ENCODE measurements at regions not wholly inside any gene's neighbourhood (a gene's known extent, or its start where the extent isn't known, plus 50 kb on each side); places are given as distances from the start of the nearest gene placed in this dataset.

DNA sequence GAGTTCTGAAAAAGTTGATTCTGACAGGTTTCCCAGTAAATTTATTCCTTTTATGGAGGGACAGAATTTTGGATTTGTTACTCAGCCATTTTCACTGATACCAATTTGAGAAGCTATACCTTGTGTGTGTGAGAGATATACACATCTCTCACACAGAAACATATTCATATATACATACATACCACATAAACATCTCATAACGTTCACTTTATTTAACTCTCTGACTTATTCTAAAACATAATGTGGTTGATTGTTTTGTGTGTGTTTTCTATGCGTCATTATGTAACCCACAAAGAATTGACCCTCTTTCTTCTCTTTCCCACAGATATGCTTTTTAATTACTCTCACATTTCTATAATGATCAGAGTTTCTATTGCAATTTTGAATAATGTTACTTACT, 570.8 kb upstream of the TLE4 start:
- Mint-ChIP-seq H3K27me3 (ENCODE audit: low read depth in 3 of 3) (peaks cover 0 to 2% (median 0%) of the 10 kb centered on the region in 3 donors), H3K4me3 (no peak overlapping the region), H3K4me1 (no peaks in the 10 kb centered on the region), H3K36me3 (no peaks in the 10 kb centered on the region), H3K27ac (no peak overlapping the region), H3K9me3 (peaks cover 0 to 15% (median 7%) of the 10 kb centered on the region in 6 donors)
- DNase-seq, result no peak

DNA sequence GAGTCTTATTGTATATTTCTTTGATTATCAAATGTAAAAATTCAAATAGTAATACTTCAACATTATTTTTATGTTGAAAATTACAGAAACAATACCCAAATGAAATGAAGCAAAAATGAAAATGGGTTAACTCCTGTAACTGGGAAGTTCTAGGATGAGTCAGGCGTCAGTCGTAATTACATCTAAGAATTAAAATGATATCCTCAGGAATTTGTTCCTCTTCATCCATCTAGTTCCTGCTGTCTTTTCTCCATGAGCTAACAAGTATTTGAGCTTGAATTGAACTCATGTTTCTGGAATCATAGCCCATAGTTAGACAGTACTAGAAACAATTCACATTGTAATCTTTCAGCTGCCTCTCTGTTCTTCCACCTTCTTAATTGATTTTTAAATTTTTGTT, 568.3 kb upstream of the TLE4 start:
- Mint-ChIP-seq H3K4me3 (no peak overlapping the region), H3K27ac (no peak overlapping the region), H3K9me3 (peaks cover 0 to 21% (median 5%) of the 10 kb centered on the region in 6 donors), H3K36me3 (no peaks in the 10 kb centered on the region), H3K27me3 (ENCODE audit: low read depth in 3 of 3) (no peaks in the 10 kb centered on the region), H3K4me1 (no peaks in the 10 kb centered on the region)
- no peak for DNase-seq

DNA sequence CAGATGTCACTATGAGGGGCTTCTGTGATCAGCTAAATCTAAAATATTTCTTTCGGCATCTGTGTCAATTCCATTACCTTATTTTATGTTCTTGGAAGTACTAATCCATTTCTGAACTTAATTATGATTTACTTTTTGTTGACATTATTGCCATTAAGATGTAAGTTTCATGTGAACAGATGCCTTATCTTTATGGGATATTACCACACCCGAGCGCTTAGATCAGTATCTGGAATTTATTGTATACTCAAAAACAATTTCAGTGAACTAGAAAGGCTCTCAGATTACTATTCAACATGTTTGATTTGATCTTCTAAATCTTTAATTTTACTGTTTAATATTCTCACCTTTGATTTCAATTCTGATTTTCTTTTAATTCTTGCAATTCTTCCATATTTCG, 567.7 kb upstream of the TLE4 start:
- Mint-ChIP-seq H3K27me3 (ENCODE audit: low read depth in 3 of 3) (no peaks in the 10 kb centered on the region), H3K27ac (no peak overlapping the region), H3K4me1 (no peaks in the 10 kb centered on the region), H3K36me3 (no peaks in the 10 kb centered on the region), H3K4me3 (no peak overlapping the region), H3K9me3 (peaks cover 0 to 26% (median 6%) of the 10 kb centered on the region in 6 donors)
- DNase-seq, result no peak

GRCh38 chr9:79006546-79006945, 565.2 kb upstream of the TLE4 start:
- Mint-ChIP-seq H3K9me3 (peaks cover 0 to 30% (median 7%) of the 10 kb centered on the region in 6 donors), H3K4me3 (no peak overlapping the region), H3K27me3 (ENCODE audit: low read depth in 3 of 3) (no peaks in the 10 kb centered on the region), H3K27ac (no peak overlapping the region), H3K36me3 (no peaks in the 10 kb centered on the region), H3K4me1 (no peaks in the 10 kb centered on the region)
- DNase-seq, result no peak

DNA sequence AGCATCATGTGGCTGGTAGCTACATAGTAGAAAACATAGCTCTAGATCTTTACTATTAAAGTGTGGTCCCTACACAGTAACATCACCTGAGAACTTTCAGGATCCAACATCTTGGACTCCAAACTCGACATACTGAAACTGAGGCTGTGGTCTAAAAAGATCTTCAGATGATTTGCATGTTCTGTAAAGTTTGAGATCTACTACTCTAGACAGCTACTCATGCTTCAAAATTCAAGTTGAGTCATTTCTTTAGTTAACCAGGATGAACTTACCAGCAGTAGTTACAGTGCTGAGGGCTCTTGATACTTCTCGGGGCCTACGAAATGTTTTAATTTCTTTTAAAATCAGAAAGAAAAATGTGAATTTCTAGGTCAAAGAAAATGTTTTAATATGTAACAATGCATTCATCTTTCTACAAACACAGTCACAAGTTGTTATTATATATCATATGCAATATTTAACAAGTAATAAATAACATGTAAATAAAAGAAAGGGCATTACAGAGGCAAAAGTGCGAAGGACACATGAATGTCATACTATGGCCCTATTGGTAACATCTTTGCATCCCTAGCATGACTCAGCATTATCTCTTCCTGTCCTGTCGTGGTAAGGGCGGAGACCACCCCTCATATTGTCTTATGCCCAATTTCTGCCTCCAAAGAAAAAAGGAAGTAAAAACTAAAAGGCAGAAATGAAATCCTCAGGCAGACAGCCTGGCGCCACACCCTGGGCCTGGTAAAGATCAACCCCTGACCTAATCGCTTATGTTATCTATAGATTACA, 563.9 kb upstream of the TLE4 start:
- Mint-ChIP-seq H3K36me3 (no peaks in the 10 kb centered on the region), H3K9me3 (peaks cover 0 to 35% (median 7%) of the 10 kb centered on the region in 6 donors), H3K27ac (no peak overlapping the region), H3K27me3 (ENCODE audit: low read depth in 3 of 3) (no peaks in the 10 kb centered on the region), H3K4me1 (no peaks in the 10 kb centered on the region), H3K4me3 (no peak overlapping the region)
- no peak for DNase-seq

DNA sequence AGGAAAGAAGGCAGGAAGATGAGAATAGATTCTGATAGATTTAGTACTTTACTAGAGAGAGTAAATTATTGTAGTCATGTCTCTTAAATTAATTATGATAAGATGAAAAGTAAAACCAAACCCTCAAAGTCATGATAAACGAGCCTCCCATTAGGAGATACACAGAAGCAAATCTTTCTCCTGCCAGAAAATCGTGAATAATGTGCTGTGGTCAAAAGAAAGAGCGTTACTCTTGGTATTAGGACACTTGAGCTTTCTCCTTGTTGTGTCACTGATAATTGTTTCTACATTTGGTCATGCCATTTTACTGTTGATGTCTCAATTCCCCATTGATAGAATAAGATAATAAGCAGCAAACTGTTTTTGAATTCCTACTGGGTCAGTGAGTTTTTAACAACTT, 562.8 kb upstream of the TLE4 start:
- Mint-ChIP-seq H3K9me3 (peaks cover 0 to 32% (median 7%) of the 10 kb centered on the region in 6 donors), H3K27ac (no peak overlapping the region), H3K36me3 (no peaks in the 10 kb centered on the region), H3K27me3 (ENCODE audit: low read depth in 3 of 3) (no peaks in the 10 kb centered on the region), H3K4me3 (no peak overlapping the region), H3K4me1 (no peaks in the 10 kb centered on the region)
- DNase-seq, result no peak

- no peaks in the 10 kb centered on the region for H3K36me3 Mint-ChIP-seq
- DNase-seq, result no peak
- no peaks in the 10 kb centered on the region for H3K27me3 Mint-ChIP-seq (ENCODE audit: low read depth in 3 of 3)
- H3K9me3 Mint-ChIP-seq, result peaks cover 0 to 27% (median 3%) of the 10 kb centered on the region in 6 donors
- no peaks in the 10 kb centered on the region for H3K4me1 Mint-ChIP-seq
- no peak overlapping the region for H3K27ac Mint-ChIP-seq
- H3K4me3 Mint-ChIP-seq, result no peak overlapping the region
Measured at GRCh38 chr9:79011461-79011860, 560.3 kb upstream of the TLE4 start.

DNA sequence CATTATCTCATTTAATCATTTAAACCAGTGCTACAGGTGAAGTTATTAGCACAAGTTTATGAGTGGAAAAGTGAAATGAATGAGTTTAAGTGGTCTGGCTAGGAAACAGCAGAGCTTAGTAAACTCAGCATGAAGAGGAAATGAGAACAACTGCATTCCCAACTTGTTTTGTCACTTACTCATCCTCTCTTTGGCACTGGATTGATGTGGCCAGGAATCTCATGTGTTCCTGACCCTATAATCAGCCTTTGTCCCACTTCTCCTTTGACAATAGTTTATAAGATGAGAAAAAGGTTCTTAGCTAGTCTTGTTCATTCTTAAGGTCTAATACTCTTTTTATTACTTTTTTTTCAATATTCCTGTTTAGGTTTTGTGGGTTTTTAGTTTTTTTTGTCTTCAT, 559.2 kb upstream of the TLE4 start:
- Mint-ChIP-seq H3K4me3 (no peak overlapping the region), H3K27me3 (ENCODE audit: low read depth in 3 of 3) (no peaks in the 10 kb centered on the region), H3K9me3 (peaks cover 0 to 27% (median 2%) of the 10 kb centered on the region in 6 donors), H3K27ac (no peak overlapping the region), H3K36me3 (no peaks in the 10 kb centered on the region), H3K4me1 (no peaks in the 10 kb centered on the region)
- DNase-seq, result no peak

GRCh38 chr9:79013715-79014610, 557.8 kb upstream of the TLE4 start:
- no peak for DNase-seq
- Mint-ChIP-seq H3K36me3 (no peaks in the 10 kb centered on the region), H3K4me3 (no peak overlapping the region), H3K9me3 (peaks cover 0 to 17% (median under 1%) of the 10 kb centered on the region in 6 donors), H3K27me3 (ENCODE audit: low read depth in 3 of 3) (no peaks in the 10 kb centered on the region), H3K27ac (no peak overlapping the region), H3K4me1 (no peaks in the 10 kb centered on the region)

DNA sequence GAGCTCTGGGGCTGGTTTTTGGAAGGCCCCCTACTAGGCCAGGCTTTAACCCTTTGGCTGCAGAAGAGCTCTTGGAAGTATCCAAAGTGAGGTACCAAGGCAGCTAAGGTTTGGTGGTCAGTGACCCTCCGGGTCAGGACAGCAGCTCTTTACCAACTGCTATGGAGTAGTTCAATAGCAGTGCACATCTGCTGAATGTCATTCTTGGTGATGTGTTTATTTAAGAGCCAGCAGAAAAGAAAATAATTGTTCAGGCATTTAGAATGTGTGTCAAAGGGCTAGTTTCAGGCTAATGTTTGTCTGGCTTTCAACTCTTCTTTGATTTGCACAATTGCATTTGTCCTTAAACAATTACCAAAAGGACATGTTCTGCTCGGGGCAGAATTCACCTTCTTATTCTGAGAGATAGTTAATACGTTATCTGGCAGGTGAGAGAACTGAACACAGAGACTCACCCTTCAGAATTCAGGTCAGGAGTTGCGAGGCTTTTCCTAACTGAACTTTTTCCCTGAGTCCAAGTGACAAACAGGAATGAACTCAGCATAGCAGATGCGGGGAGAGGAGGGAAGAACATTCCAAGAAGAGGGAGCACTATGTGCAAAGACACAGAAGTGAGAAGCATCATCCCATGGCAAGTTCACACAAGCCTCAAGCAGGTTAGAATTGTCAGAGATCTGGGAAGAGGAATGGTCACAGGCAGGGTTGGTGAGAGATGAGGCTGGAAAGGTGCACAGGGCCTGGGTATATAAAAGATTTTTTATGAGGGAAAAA, 556.7 kb upstream of the TLE4 start:
- no peak for DNase-seq
- H3K4me3 Mint-ChIP-seq, result no peak overlapping the region
- peaks cover 0 to 13% (median under 1%) of the 10 kb centered on the region in 6 donors for H3K9me3 Mint-ChIP-seq
- no peak overlapping the region for H3K27ac Mint-ChIP-seq
- H3K27me3 Mint-ChIP-seq (ENCODE audit: low read depth in 3 of 3), result no peaks in the 10 kb centered on the region
- no peaks in the 10 kb centered on the region for H3K4me1 Mint-ChIP-seq
- H3K36me3 Mint-ChIP-seq, result no peaks in the 10 kb centered on the region

- H3K4me3 Mint-ChIP-seq, result no peak overlapping the region
- H3K27ac Mint-ChIP-seq, result no peak overlapping the region
- DNase-seq, result no peak
- H3K36me3 Mint-ChIP-seq, result no peaks in the 10 kb centered on the region
- H3K9me3 Mint-ChIP-seq, result peaks cover 0 to 18% (median under 1%) of the 10 kb centered on the region in 6 donors
- no peaks in the 10 kb centered on the region for H3K4me1 Mint-ChIP-seq
- no peaks in the 10 kb centered on the region for H3K27me3 Mint-ChIP-seq (ENCODE audit: low read depth in 3 of 3)
Measured at GRCh38 chr9:79015951-79016350, 555.8 kb upstream of the TLE4 start.

- Mint-ChIP-seq H3K4me1 (no peaks in the 10 kb centered on the region), H3K27me3 (ENCODE audit: low read depth in 3 of 3) (peaks cover 0 to 5% (median 0%) of the 10 kb centered on the region in 3 donors), H3K9me3 (peaks cover 0 to 5% (median 1%) of the 10 kb centered on the region in 6 donors), H3K36me3 (no peaks in the 10 kb centered on the region), H3K4me3 (no peak overlapping the region), H3K27ac (no peak overlapping the region)
- DNase-seq, result no peak
Measured at GRCh38 chr9:79020276-79020675, 551.5 kb upstream of the TLE4 start.

DNA sequence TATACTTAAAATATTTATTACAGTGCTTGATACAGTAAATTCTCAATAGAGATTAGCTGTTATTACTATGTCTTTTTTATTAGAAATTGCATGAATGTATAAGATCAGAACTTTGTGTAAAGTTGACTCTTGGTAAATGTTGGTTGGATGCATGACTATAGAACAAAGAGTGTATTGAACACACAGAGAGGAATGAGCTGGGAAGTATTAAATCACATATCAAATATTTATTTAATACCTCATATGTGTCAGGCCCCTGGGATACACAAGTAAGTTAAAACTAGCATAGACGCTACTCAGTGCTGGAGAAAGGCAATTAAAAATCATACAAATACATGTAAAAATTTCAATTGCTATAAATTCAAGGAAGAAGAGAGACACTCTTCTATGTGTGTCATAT, 550.7 kb upstream of the TLE4 start:
- H3K27me3 Mint-ChIP-seq (ENCODE audit: low read depth in 3 of 3), result peaks cover 0 to 5% (median 0%) of the 10 kb centered on the region in 3 donors
- no peak for DNase-seq
- no peaks in the 10 kb centered on the region for H3K36me3 Mint-ChIP-seq
- no peaks in the 10 kb centered on the region for H3K4me1 Mint-ChIP-seq
- H3K9me3 Mint-ChIP-seq, result peaks cover 0 to 5% (median under 1%) of the 10 kb centered on the region in 6 donors
- no peak overlapping the region for H3K27ac Mint-ChIP-seq
- no peak overlapping the region for H3K4me3 Mint-ChIP-seq
